Bronchial epithelial cell (primary cell): ENCODE measurements at regions not wholly inside any gene's neighbourhood (a gene's known extent, or its start where the extent isn't known, plus 50 kb on each side); places are given as distances from the start of the nearest gene placed in this dataset.

Experiments
- DNase-seq: peaks from one replicate; pipeline ENCODE4 v3.0.0-alpha.2; 2010; ENCODE audit warnings: low read depth
- FAIRE-seq: peaks from 2 replicates; lab custom pipeline; 2011; peaks lifted over from hg19 to GRCh38; lab: Jason Lieb, UNC
- H3K27me3 ChIP-seq: 2 replicates; pipeline ENCODE4 v1.5.1; 2011; ENCODE audit warnings: low read length; ENCODE audit not compliant: control insufficient read depth, insufficient read depth
- H3K36me3 ChIP-seq: 2 replicates; pipeline ENCODE4 v1.5.1; 2011; ENCODE audit warnings: low read length; ENCODE audit not compliant: control insufficient read depth, insufficient read depth
- H3K4me3 ChIP-seq: 2 replicates; pipeline ENCODE4 v1.5.1; 2011; ENCODE audit warnings: mild to moderate bottlenecking, low read depth, low read length, control low read depth
- TF ChIP-seq, protein P1 (sequence below): IDR thresholded peaks from 2 replicates; pipeline ENCODE4 v1.5.1; 2011; ENCODE audit warnings: mild to moderate bottlenecking, moderate library complexity, low read length, control low read depth, inconsistent platforms; ENCODE audit not compliant: insufficient read depth, severe bottlenecking

DNA sequence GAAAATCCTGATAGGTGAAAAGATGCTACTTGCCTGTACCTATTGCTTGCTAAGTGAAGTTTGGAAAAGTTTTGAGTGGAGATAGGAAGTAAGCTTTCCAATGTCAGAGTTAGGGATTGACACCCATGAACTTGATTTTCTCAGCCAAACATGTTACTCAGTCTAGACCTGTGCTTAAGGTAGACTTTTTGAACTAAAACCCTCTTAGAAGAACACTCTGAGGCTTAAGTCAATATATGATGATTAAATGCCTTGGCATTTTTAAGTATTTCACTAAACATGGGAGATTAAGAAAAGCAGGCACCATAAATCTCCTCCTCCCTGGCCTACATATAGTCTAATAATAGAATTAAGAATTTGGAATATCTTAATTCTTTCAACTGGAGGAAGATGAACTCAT is 785.6 kb upstream of the SOX9 start:
- H3K4me3 ChIP-seq = no peak overlapping the region
- no peaks in the 10 kb centered on the region for H3K27me3 ChIP-seq
- H3K36me3 ChIP-seq = no peaks in the 10 kb centered on the region
- DNase-seq (peak; percentile 40), FAIRE-seq (no peak)
- TF ChIP-seq, protein P1, sequence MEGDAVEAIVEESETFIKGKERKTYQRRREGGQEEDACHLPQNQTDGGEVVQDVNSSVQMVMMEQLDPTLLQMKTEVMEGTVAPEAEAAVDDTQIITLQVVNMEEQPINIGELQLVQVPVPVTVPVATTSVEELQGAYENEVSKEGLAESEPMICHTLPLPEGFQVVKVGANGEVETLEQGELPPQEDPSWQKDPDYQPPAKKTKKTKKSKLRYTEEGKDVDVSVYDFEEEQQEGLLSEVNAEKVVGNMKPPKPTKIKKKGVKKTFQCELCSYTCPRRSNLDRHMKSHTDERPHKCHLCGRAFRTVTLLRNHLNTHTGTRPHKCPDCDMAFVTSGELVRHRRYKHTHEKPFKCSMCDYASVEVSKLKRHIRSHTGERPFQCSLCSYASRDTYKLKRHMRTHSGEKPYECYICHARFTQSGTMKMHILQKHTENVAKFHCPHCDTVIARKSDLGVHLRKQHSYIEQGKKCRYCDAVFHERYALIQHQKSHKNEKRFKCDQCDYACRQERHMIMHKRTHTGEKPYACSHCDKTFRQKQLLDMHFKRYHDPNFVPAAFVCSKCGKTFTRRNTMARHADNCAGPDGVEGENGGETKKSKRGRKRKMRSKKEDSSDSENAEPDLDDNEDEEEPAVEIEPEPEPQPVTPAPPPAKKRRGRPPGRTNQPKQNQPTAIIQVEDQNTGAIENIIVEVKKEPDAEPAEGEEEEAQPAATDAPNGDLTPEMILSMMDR = no peak

DNA sequence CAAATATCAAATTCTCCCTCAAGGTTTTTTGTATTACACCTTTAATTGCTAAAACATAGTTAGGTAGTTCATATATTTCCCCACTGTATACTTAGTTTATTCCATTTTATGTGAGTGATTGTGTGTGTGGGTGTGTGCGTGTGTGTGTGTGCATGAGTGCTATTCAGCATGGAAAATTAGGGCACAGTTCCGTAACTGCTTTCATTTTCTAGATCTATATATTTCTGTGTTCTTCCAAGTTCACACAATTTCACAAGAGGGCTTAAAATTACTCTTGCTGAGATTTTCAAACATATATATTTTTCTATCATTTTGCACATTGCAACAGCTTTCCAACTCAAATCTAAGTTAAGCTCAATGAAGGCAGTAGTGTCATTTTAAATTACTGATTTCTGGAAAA is 782.9 kb upstream of the SOX9 start:
- Histone ChIP-seq H3K4me3 (no peak overlapping the region), H3K36me3 (no peaks in the 10 kb centered on the region), H3K27me3 (no peaks in the 10 kb centered on the region)
- FAIRE-seq = no peak
- TF ChIP-seq, protein P1 = no peak
- peak; percentile 21 for DNase-seq

DNA sequence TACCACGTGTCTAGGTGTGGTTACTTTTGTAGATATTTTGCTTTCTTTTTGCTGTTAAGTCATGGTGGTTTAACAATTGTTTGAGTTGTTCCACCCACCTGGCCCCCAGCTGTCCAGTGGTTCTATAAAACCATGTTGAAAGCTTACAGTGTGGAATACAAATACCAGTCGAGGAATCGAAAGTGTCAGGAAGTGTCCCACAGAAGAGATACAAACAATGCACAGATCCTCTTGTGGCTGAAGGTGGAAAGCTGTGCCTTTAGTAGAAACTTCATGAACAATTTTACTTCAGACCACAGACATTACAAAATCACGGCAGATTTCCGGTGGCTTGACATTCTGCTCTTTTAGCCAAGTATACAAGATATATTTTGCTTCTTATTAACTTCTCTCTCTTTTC is 782.4 kb upstream of the SOX9 start:
- TF ChIP-seq, protein P1 = no peak
- DNase-seq = peak; percentile 48
- H3K27me3 ChIP-seq = no peaks in the 10 kb centered on the region
- no peak overlapping the region for H3K4me3 ChIP-seq
- no peak for FAIRE-seq
- H3K36me3 ChIP-seq = no peaks in the 10 kb centered on the region

DNA sequence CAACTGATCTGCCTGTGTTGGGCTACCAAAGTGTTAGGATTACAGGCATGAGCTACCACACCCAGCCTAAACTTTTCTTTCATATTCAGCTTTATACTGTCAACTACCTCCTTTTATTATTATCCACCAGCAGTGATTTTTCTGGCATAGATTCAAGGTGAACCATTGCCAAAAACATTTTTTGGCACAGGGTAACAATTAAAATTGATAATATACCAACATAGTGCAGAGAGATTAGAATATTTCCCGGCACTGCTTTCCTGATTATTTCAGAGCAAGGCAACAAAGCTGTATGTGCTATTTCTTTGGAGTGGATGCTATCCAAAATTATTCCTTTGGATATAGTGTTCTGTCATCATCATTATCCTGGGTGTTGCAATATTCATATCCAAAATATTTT is 781.6 kb upstream of the SOX9 start:
- H3K36me3 ChIP-seq = no peaks in the 10 kb centered on the region
- FAIRE-seq = no peak
- H3K27me3 ChIP-seq = no peaks in the 10 kb centered on the region
- TF ChIP-seq, protein P1 = no peak
- no peak for DNase-seq
- no peak overlapping the region for H3K4me3 ChIP-seq

DNA sequence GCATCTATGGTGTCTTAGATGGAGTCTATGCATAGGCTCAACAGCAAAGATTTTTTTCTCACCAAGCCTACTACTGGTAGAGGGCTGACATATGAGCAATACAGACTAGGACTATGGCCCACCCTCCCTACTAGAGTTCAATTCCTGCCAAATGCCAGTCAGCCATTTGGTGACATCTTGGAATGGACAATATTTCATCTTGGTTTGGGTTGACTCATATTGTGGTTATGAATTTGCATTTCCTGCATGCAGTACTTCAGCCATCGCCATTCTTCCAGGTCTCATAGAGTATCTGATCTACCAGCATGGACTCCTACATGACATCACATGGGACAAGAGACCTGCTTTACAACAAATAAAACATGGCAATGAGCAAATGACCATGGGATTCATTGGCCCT is 778.1 kb upstream of the SOX9 start:
- no peak for FAIRE-seq
- Histone ChIP-seq H3K27me3 (no peaks in the 10 kb centered on the region), H3K4me3 (no peak overlapping the region), H3K36me3 (no peaks in the 10 kb centered on the region)
- DNase-seq = peak; percentile 29
- TF ChIP-seq, protein P1 = no peak

DNA sequence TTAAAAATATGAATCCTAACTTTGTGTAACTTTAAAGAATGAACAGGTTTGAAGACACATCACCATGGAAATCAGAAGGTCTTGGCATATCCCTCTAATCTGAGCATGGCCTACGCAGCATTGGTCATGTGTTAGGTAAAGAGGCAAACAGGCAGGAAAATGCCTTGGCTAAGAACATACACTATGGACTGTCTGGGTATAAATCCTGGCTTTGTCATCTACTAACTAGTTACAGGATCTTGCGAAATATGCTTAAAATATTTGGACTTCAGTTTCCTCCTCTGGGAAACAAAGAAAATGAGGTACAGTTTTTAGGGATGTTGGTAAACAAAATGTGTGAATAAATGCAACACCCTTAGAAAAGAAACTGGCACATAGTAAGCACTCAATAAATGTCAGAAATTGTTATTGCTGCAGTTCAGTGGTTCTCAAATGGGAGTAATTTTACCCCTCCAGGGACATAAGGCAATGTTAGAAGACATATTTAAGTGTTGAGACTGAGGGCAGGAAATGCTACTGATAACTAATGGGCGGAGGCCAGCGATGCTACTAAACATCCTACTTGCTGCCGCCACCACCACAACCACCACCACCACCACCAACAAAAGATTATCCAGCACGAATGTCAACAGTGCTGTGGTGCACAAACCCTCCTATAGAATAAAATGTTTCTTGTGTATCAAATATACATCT is 770.8 kb upstream of the SOX9 start:
- DNase-seq (peak; percentile 31), FAIRE-seq (no peak)
- no peaks in the 10 kb centered on the region for H3K27me3 ChIP-seq
- H3K36me3 ChIP-seq = no peaks in the 10 kb centered on the region
- TF ChIP-seq, protein P1 = no peak
- no peak overlapping the region for H3K4me3 ChIP-seq
